ENCODE measurements at regions not wholly inside any gene's neighbourhood (a gene's known extent, or its start where the extent isn't known, plus 50 kb on each side); places are given as distances from the start of the nearest gene placed in this dataset.

GRCh38 chr9:630817-631216, 210.7 kb upstream of the DMRT1 start:
- DNase-seq (ENCODE audit: low spot score) = no peak

- DNase-seq (ENCODE audit: low spot score) = no peak
Measured at GRCh38 chr9:631596-631995, 209.9 kb upstream of the DMRT1 start.

GRCh38 chr9:633461-633860, 208.0 kb upstream of the DMRT1 start:
- no peak for DNase-seq (ENCODE audit: low spot score)

GRCh38 chr9:636931-637591, 204.4 kb upstream of the DMRT1 start:
- no peak for DNase-seq (ENCODE audit: low spot score)

- DNase-seq (ENCODE audit: low spot score) = no peak
Measured at GRCh38 chr9:638152-638551, 203.3 kb upstream of the DMRT1 start.

GRCh38 chr9:642014-642413, 199.5 kb upstream of the DMRT1 start:
- DNase-seq (ENCODE audit: low spot score) = no peak

GRCh38 chr9:643966-644365, 197.5 kb upstream of the DMRT1 start:
- no peak for DNase-seq (ENCODE audit: low spot score)

GRCh38 chr9:647522-647921, 194.0 kb upstream of the DMRT1 start:
- no peak for DNase-seq (ENCODE audit: low spot score)

GRCh38 chr9:649128-650074, 192.1 kb upstream of the DMRT1 start:
- no peak for DNase-seq (ENCODE audit: low spot score)

- DNase-seq (ENCODE audit: low spot score) = no peak
Measured at GRCh38 chr9:650362-650761, 191.1 kb upstream of the DMRT1 start.

- DNase-seq (ENCODE audit: low spot score) = no peak
Measured at GRCh38 chr9:651371-651770, 190.1 kb upstream of the DMRT1 start.

GRCh38 chr9:652914-653313, 188.6 kb upstream of the DMRT1 start:
- DNase-seq (ENCODE audit: low spot score) = no peak

- no peak for DNase-seq (ENCODE audit: low spot score)
Measured at GRCh38 chr9:653421-653820, 188.1 kb upstream of the DMRT1 start.

GRCh38 chr9:653856-654387, 187.6 kb upstream of the DMRT1 start:
- no peak for DNase-seq (ENCODE audit: low spot score)

GRCh38 chr9:655875-656274, 185.6 kb upstream of the DMRT1 start:
- no peak for DNase-seq (ENCODE audit: low spot score)

GRCh38 chr9:656926-657568, 184.4 kb upstream of the DMRT1 start:
- no peak for DNase-seq (ENCODE audit: low spot score)

GRCh38 chr9:659286-659685, 182.2 kb upstream of the DMRT1 start:
- no peak for DNase-seq (ENCODE audit: low spot score)

GRCh38 chr9:660227-660626, 181.3 kb upstream of the DMRT1 start:
- no peak for DNase-seq (ENCODE audit: low spot score)

GRCh38 chr9:663541-663940, 178.0 kb upstream of the DMRT1 start:
- DNase-seq (ENCODE audit: low spot score) = no peak

GRCh38 chr9:665296-665695, 176.2 kb upstream of the DMRT1 start:
- DNase-seq (ENCODE audit: low spot score) = no peak

- DNase-seq (ENCODE audit: low spot score) = no peak
Measured at GRCh38 chr9:671997-672396, 169.5 kb upstream of the DMRT1 start.

- DNase-seq (ENCODE audit: low spot score) = no peak
Measured at GRCh38 chr9:672851-673250, 168.6 kb upstream of the DMRT1 start.
